ENCODE measurements at regions not wholly inside any gene's neighbourhood (a gene's known extent, or its start where the extent isn't known, plus 50 kb on each side); places are given as distances from the start of the nearest gene placed in this dataset.
"Not testable (repeated sequence)": the region's sequence is repeated elsewhere in the genome, so short reads cannot be mapped to it uniquely, and the experiment has no call there.

DNA sequence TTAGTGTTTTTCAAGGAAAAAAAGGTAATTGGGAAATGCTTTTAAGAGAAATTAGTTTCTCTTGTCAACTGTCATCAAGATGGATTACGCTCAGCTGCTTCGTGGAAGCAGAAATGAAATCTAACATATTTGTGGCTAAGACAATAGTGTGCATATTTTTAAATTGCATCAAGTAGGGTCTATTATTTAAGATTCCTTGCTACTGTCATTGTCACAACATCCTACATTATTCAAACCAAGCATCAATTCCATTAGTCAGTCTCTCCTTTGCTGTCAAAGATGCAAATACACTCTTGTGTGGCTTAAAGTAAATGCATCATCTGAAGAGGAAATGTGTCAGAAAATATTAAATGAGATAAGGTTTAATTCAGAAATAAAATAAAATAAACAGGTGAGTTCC lies 1277.6 kb upstream of the SEL1L start:
- no peak overlapping the region for H3K4me3 Mint-ChIP-seq
- POLR2A ChIA-PET, result no interaction called here

GRCh38 chr14:82814339-82814738 lies 1280.7 kb upstream of the SEL1L start:
- not testable (repeated sequence) for H3K4me1 Mint-ChIP-seq

More for the DNA sequence above, 1277.6 kb upstream of the SEL1L start:
- CTCF ChIA-PET, result no interaction called here
- Mint-ChIP-seq H3K36me3 (peaks cover 0 to 3% (median 0%) of the 10 kb centered on the region in 5 donors), H3K27ac (no peak overlapping the region), H3K4me1 (no peaks in the 10 kb centered on the region), H3K27me3 (no peaks in the 10 kb centered on the region), H3K9me3 (peaks cover 2 to 13% (median 6%) of the 10 kb centered on the region in 11 donors)
- no peaks in the 10 kb centered on the region for H3K27me3 ChIP-seq (ENCODE audit: control insufficient read depth in 2 of 2, insufficient read depth in 2 of 2, low read length in 2 of 2)
- H3K4me1 ChIP-seq (ENCODE audit: control insufficient read depth in 2 of 2, insufficient read depth in 2 of 2, low read length in 2 of 2), result no peaks in the 10 kb centered on the region
- intact Hi-C loops (cut with micrococcal nuclease), result no loop called here
- H3K9me3 ChIP-seq (ENCODE audit: control insufficient read depth in 2 of 3, low read length in 3 of 3), result no peaks in the 10 kb centered on the region
- ATAC-seq (no peak), DNase-seq (no peak)
- H3K36me3 ChIP-seq (ENCODE audit: control insufficient read depth in 2 of 3, insufficient read depth in 3 of 3, low read length in 3 of 3), result no peaks in the 10 kb centered on the region
- no peak overlapping the region for H3K4me3 ChIP-seq (ENCODE audit: low read length)
- H3K27ac ChIP-seq (ENCODE audit: low read depth, low read length), result no peak overlapping the region

DNA sequence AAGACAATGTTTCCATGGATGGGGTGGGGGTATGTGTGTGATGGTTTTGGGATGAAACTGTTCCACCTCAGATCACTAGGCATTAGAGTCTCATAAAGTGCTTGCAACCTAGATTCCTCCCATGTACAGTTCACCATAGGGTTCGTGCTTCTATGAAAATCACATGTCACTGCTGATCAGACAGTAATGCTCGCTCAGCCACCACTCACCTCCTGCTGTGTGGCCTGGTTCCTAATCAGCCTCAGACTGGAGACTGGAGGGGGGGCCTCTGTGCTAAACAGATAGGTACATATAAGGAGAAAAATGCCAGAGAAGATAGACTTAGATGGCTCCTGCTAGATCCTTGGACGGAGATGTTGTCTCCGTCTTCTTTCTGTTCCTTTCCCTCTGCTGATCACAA lies 1296.9 kb upstream of the SEL1L start:
- Histone ChIP-seq H3K36me3 (ENCODE audit: control insufficient read depth in 2 of 3, insufficient read depth in 3 of 3, low read length in 3 of 3) (no peaks in the 10 kb centered on the region), H3K4me1 (ENCODE audit: control insufficient read depth in 2 of 2, insufficient read depth in 2 of 2, low read length in 2 of 2) (no peaks in the 10 kb centered on the region), H3K9me3 (ENCODE audit: control insufficient read depth in 2 of 3, low read length in 3 of 3) (no peaks in the 10 kb centered on the region), H3K4me3 (ENCODE audit: low read length) (no peak overlapping the region), H3K27ac (ENCODE audit: low read depth, low read length) (no peak overlapping the region), H3K27me3 (ENCODE audit: control insufficient read depth in 2 of 2, insufficient read depth in 2 of 2, low read length in 2 of 2) (no peaks in the 10 kb centered on the region)
- intact Hi-C loops (cut with micrococcal nuclease), result no loop called here
- H3K36me3 Mint-ChIP-seq, result no peaks in the 10 kb centered on the region
- no peak overlapping the region for H3K4me3 Mint-ChIP-seq
- ATAC-seq (no peak), DNase-seq (no peak)
- no peaks in the 10 kb centered on the region for H3K4me1 Mint-ChIP-seq
- CTCF ChIA-PET, result no interaction called here
- peaks cover 0 to 8% (median 2%) of the 10 kb centered on the region in 11 donors for H3K9me3 Mint-ChIP-seq
- H3K27ac Mint-ChIP-seq, result no peak overlapping the region
- POLR2A ChIA-PET, result no interaction called here
- no peaks in the 10 kb centered on the region for H3K27me3 Mint-ChIP-seq

More at GRCh38 chr14:82814339-82814738, 1280.7 kb upstream of the SEL1L start:
- H3K9me3 Mint-ChIP-seq, result peaks cover 0 to 17% (median 4%) of the 10 kb centered on the region in 11 donors
- H3K4me1 ChIP-seq (ENCODE audit: control insufficient read depth in 2 of 2, insufficient read depth in 2 of 2, low read length in 2 of 2); H3K9me3 ChIP-seq (ENCODE audit: control insufficient read depth in 2 of 3, low read length in 3 of 3); H3K27me3 ChIP-seq (ENCODE audit: control insufficient read depth in 2 of 2, insufficient read depth in 2 of 2, low read length in 2 of 2); H3K4me3 Mint-ChIP-seq; POLR2A ChIA-PET; ATAC-seq; H3K27ac ChIP-seq (ENCODE audit: low read depth, low read length); H3K36me3 ChIP-seq (ENCODE audit: control insufficient read depth in 2 of 3, insufficient read depth in 3 of 3, low read length in 3 of 3); CTCF ChIA-PET; H3K27ac Mint-ChIP-seq; H3K27me3 Mint-ChIP-seq; DNase-seq; intact Hi-C loops (cut with micrococcal nuclease); H3K4me3 ChIP-seq (ENCODE audit: low read length); H3K36me3 Mint-ChIP-seq: not testable (repeated sequence)

DNA sequence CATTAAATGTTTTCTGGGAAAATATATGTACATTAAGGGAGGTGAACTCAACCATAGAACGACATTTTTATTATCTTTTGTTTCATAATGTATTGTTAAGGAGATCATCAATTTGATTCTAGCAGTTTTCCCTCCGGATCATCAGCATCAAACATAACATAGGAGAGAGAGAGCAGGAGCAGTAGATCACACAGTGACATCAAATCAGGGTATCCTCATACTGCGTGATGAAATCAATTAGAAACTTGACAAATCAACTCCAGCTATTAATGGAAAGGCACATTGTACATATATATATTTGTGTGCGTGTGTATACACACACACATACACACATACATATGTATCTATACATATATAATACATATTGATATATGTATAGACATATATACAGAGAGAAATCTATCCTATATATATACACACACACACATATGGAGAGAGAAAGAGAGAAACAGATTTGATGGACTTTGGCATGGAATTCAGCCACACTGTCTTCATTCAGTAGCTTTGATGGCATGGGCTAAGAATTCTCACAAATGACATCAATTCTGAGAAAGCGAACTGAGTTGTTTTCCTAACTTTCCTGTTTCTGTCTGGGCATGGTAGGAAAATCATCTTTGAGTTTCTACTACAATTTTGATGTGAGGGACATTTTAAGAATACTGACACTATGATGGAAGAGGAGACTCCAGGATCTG lies 1302.8 kb upstream of the SEL1L start:
- Mint-ChIP-seq H3K27ac (no peak overlapping the region), H3K36me3 (no peaks in the 10 kb centered on the region), H3K27me3 (no peaks in the 10 kb centered on the region), H3K4me1 (no peaks in the 10 kb centered on the region), H3K4me3 (no peak overlapping the region), H3K9me3 (peaks cover 0 to 15% (median 2%) of the 10 kb centered on the region in 11 donors)
- intact Hi-C loops (cut with micrococcal nuclease), result no loop called here
- no peaks in the 10 kb centered on the region for H3K4me1 ChIP-seq (ENCODE audit: control insufficient read depth in 2 of 2, insufficient read depth in 2 of 2, low read length in 2 of 2)
- H3K4me3 ChIP-seq (ENCODE audit: low read length), result no peak overlapping the region
- no peaks in the 10 kb centered on the region for H3K36me3 ChIP-seq (ENCODE audit: control insufficient read depth in 2 of 3, insufficient read depth in 3 of 3, low read length in 3 of 3)
- ATAC-seq (no peak), DNase-seq (no peak)
- ChIA-PET POLR2A (no interaction called here), CTCF (no interaction called here)
- H3K27me3 ChIP-seq (ENCODE audit: control insufficient read depth in 2 of 2, insufficient read depth in 2 of 2, low read length in 2 of 2), result no peaks in the 10 kb centered on the region
- H3K9me3 ChIP-seq (ENCODE audit: control insufficient read depth in 2 of 3, low read length in 3 of 3), result no peaks in the 10 kb centered on the region
- no peak overlapping the region for H3K27ac ChIP-seq (ENCODE audit: low read depth, low read length)

DNA sequence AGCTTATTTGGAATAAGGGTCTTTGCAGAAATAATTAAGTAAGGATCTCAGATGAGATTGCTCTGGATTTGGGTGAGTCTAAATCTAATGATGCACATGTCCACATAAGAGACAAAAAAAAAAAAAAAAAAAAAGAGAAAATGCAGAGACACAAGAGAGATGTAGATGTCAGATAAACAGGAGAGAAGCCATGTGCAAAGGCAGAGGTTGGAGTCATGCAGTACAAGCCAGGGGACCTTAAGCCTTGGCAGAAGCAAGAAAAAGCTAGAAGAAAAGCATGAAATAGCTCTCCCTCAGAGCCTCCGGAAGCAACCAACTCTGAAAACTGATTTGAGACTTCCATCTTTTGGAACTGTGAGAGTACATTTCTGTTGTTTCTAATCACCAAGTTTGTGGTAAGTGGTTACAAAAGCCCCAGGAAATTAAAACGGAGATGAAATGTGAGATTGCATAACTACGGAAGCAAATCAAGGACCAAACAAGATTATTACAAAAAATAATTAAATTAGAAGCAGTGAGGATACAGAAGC lies 1304.0 kb upstream of the SEL1L start:
- H3K4me3 ChIP-seq (ENCODE audit: low read length), result no peak overlapping the region

DNA sequence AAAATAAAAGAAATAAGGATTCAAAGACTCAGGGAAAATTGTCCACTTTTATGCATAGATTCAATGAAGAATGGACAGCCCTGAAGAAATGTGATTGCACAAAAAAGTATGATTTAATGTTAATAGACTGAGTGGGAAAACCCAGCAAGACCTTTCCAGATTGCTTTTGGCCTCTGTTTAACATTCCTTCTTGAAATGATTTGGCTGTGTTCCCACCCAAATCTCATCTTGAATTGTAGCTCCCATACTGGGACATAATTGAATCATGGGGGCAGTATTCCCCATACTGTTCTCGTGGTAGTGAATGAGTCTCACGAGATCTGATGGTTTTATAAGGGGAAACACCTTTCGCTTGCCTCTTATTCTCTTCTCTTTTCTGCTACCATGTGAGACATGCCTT lies 1316.9 kb upstream of the SEL1L start:
- Mint-ChIP-seq H3K4me1 (no peaks in the 10 kb centered on the region), H3K4me3 (no peak overlapping the region), H3K27me3 (no peaks in the 10 kb centered on the region), H3K27ac (no peak overlapping the region), H3K36me3 (no peaks in the 10 kb centered on the region), H3K9me3 (peaks cover 0 to 19% (median 4%) of the 10 kb centered on the region in 11 donors)
- Histone ChIP-seq H3K4me1 (ENCODE audit: control insufficient read depth in 2 of 2, insufficient read depth in 2 of 2, low read length in 2 of 2) (no peaks in the 10 kb centered on the region), H3K36me3 (ENCODE audit: control insufficient read depth in 2 of 3, insufficient read depth in 3 of 3, low read length in 3 of 3) (no peaks in the 10 kb centered on the region), H3K27me3 (ENCODE audit: control insufficient read depth in 2 of 2, insufficient read depth in 2 of 2, low read length in 2 of 2) (no peaks in the 10 kb centered on the region), H3K4me3 (ENCODE audit: low read length) (no peak overlapping the region), H3K27ac (ENCODE audit: low read depth, low read length) (no peak overlapping the region), H3K9me3 (ENCODE audit: control insufficient read depth in 2 of 3, low read length in 3 of 3) (no peaks in the 10 kb centered on the region)
- ChIA-PET CTCF (no interaction called here), POLR2A (no interaction called here)
- ATAC-seq (no peak), DNase-seq (no peak)
- intact Hi-C loops (cut with micrococcal nuclease), result no loop called here

More for the DNA sequence above, 1304.0 kb upstream of the SEL1L start:
- Histone ChIP-seq H3K36me3 (ENCODE audit: control insufficient read depth in 2 of 3, insufficient read depth in 3 of 3, low read length in 3 of 3) (no peaks in the 10 kb centered on the region), H3K4me1 (ENCODE audit: control insufficient read depth in 2 of 2, insufficient read depth in 2 of 2, low read length in 2 of 2) (no peaks in the 10 kb centered on the region), H3K27ac (ENCODE audit: low read depth, low read length) (no peak overlapping the region), H3K27me3 (ENCODE audit: control insufficient read depth in 2 of 2, insufficient read depth in 2 of 2, low read length in 2 of 2) (no peaks in the 10 kb centered on the region), H3K9me3 (ENCODE audit: control insufficient read depth in 2 of 3, low read length in 3 of 3) (no peaks in the 10 kb centered on the region)
- intact Hi-C loops (cut with micrococcal nuclease), result no loop called here
- POLR2A ChIA-PET, result no interaction called here
- Mint-ChIP-seq H3K4me1 (no peaks in the 10 kb centered on the region), H3K27me3 (no peaks in the 10 kb centered on the region), H3K36me3 (no peaks in the 10 kb centered on the region), H3K9me3 (peaks cover 0 to 15% (median under 1%) of the 10 kb centered on the region in 11 donors), H3K27ac (no peak overlapping the region), H3K4me3 (no peak overlapping the region)
- no peak for ATAC-seq
- DNase-seq, result no peak
- CTCF ChIA-PET, result no interaction called here

DNA sequence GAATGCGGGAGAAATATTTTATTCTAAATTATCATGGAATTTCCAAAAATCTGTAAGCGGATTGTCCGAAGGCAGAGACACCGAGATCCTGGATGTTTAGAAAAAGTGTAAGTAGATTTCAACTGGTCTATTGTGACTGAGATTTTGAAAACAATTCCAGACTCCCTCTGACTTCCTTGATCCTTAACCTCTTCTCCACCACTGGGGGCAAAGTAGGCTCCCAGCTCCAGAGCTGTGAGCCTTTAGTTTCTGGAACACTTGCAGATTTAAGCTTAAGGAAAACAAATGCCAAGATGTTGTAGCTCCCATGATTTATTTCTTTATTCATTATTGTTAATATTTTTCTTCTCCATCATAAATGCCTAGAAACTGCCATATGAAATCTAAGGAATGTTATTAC lies 1320.5 kb upstream of the SEL1L start:
- no peak overlapping the region for H3K27ac ChIP-seq (ENCODE audit: low read depth, low read length)
- no peak overlapping the region for H3K4me3 ChIP-seq (ENCODE audit: low read length)
- H3K9me3 ChIP-seq (ENCODE audit: control insufficient read depth in 2 of 3, low read length in 3 of 3), result no peaks in the 10 kb centered on the region
- ATAC-seq (no peak), DNase-seq (no peak)
- no peaks in the 10 kb centered on the region for H3K4me1 Mint-ChIP-seq
- no peak overlapping the region for H3K4me3 Mint-ChIP-seq
- ChIA-PET POLR2A (no interaction called here), CTCF (no interaction called here)
- no peaks in the 10 kb centered on the region for H3K36me3 ChIP-seq (ENCODE audit: control insufficient read depth in 2 of 3, insufficient read depth in 3 of 3, low read length in 3 of 3)
- intact Hi-C loops (cut with micrococcal nuclease), result no loop called here
- H3K9me3 Mint-ChIP-seq, result peaks cover 0 to 24% (median 6%) of the 10 kb centered on the region in 11 donors
- no peak overlapping the region for H3K27ac Mint-ChIP-seq
- no peaks in the 10 kb centered on the region for H3K27me3 ChIP-seq (ENCODE audit: control insufficient read depth in 2 of 2, insufficient read depth in 2 of 2, low read length in 2 of 2)
- no peaks in the 10 kb centered on the region for H3K36me3 Mint-ChIP-seq
- H3K27me3 Mint-ChIP-seq, result no peaks in the 10 kb centered on the region
- H3K4me1 ChIP-seq (ENCODE audit: control insufficient read depth in 2 of 2, insufficient read depth in 2 of 2, low read length in 2 of 2), result no peaks in the 10 kb centered on the region

Measured in naive thymus-derived CD4-positive, alpha-beta T cell (primary cell).